NOMO-1 treated with dmso at 0.1 percent for 144 hours (cell line): ENCODE measurements at regions not wholly inside any gene's neighbourhood (a gene's known extent, or its start where the extent isn't known, plus 50 kb on each side); places are given as distances from the start of the nearest gene placed in this dataset.
"Not testable (repeated sequence)": the region's sequence is repeated elsewhere in the genome, so short reads cannot be mapped to it uniquely, and the experiment has no call there.

ENCODE experiments used
- DNase-seq: peaks from one replicate; lab custom pipeline; 2025; ENCODE audit not compliant: unreplicated experiment; lab: John Stamatoyannopoulos, UW

- no peak for DNase-seq
Measured at GRCh38 chr4:72701987-72702819, 133.2 kb upstream of the ADAMTS3 start.

GRCh38 chr4:72690771-72691170, 121.8 kb upstream of the ADAMTS3 start:
- DNase-seq = no peak

GRCh38 chr4:72689923-72690322, 120.9 kb upstream of the ADAMTS3 start:
- DNase-seq = no peak

- not testable (repeated sequence) for DNase-seq
Measured at GRCh38 chr4:72686390-72686789, 117.4 kb upstream of the ADAMTS3 start.

GRCh38 chr4:72679666-72680065, 110.6 kb upstream of the ADAMTS3 start:
- DNase-seq = no peak

- DNase-seq = no peak
Measured at GRCh38 chr4:72677886-72678285, 108.9 kb upstream of the ADAMTS3 start.

- DNase-seq = no peak
Measured at GRCh38 chr4:72677265-72677664, 108.2 kb upstream of the ADAMTS3 start.

- DNase-seq = no peak
Measured at GRCh38 chr4:72671980-72672379, 103.0 kb upstream of the ADAMTS3 start.

- no peak for DNase-seq
Measured at GRCh38 chr4:72670521-72670920, 101.5 kb upstream of the ADAMTS3 start.

- no peak for DNase-seq
Measured at GRCh38 chr4:72666910-72667309, 97.9 kb upstream of the ADAMTS3 start.

- DNase-seq = no peak
Measured at GRCh38 chr4:72665171-72665968, 96.3 kb upstream of the ADAMTS3 start.

GRCh38 chr4:72663828-72664227, 94.8 kb upstream of the ADAMTS3 start:
- DNase-seq = no peak

- no peak for DNase-seq
Measured at GRCh38 chr4:72661830-72662229, 92.8 kb upstream of the ADAMTS3 start.

- no peak for DNase-seq
Measured at GRCh38 chr4:72641611-72642010, 72.6 kb upstream of the ADAMTS3 start.

GRCh38 chr4:72636866-72637265, 67.8 kb upstream of the ADAMTS3 start:
- DNase-seq = not testable (repeated sequence)

- not testable (repeated sequence) for DNase-seq
Measured at GRCh38 chr4:72635931-72636330, 66.9 kb upstream of the ADAMTS3 start.

- not testable (repeated sequence) for DNase-seq
Measured at GRCh38 chr4:72632253-72632652, 63.2 kb upstream of the ADAMTS3 start.

- DNase-seq = no peak
Measured at GRCh38 chr4:72631296-72631695, 62.3 kb upstream of the ADAMTS3 start.

- no peak for DNase-seq
Measured at GRCh38 chr4:72629540-72629939, 60.5 kb upstream of the ADAMTS3 start.

- no peak for DNase-seq
Measured at GRCh38 chr4:72627723-72628122, 58.7 kb upstream of the ADAMTS3 start.
